Peyer's patch (tissue), 4 donors: ENCODE measurements at regions not wholly inside any gene's neighbourhood (a gene's known extent, or its start where the extent isn't known, plus 50 kb on each side); places are given as distances from the start of the nearest gene placed in this dataset.

Experiments used
- CTCF ChIP-seq, 6 experiments: fragments of 450-650 bp in 4 of 6; fragments of 200-600 bp in 2 of 6; sonication (generic) in 1 of 6; IDR thresholded peaks; one replicate each; pipeline ENCODE4 v1.5.1; 2017 to 2019; ENCODE audit warnings: antibody characterized with exemption in 6 of 6, mild to moderate bottlenecking in 3 of 6, moderate library complexity in 1 of 6
- POLR2A ChIP-seq, 2 donors: fragments of 450-650 bp; IDR thresholded peaks; one replicate each; pipeline ENCODE4 v1.5.1; 2017; ENCODE audit warnings: antibody characterized with exemption in 2 of 2, mild to moderate bottlenecking in 2 of 2, moderate library complexity in 2 of 2

GRCh38 chr11:103690356-103690755, 346.1 kb upstream of the DDI1 start:
- no peak for TF ChIP-seq CTCF (IDR thresholded peaks at IDR 0.05)
- TF ChIP-seq POLR2A (IDR thresholded peaks at IDR 0.05) = no peak
